A549 (cell line): ENCODE measurements at regions not wholly inside any gene's neighbourhood (a gene's known extent, or its start where the extent isn't known, plus 50 kb on each side); places are given as distances from the start of the nearest gene placed in this dataset.

Experiments used
- ATAC-seq, 2 experiments: fragments of 200-7000 bp in 1 of 2; fragments of >200 bp in 1 of 2; cut with Nextera tagmentation in 1 of 2; cut with Tn5 transposase in 1 of 2; 3 replicates each; pipeline versions ENCODE4 v1.8.0 to v1.9.1; 2018 to 2020; ENCODE audit warnings: mild to moderate bottlenecking in 1 of 2, moderate library complexity in 1 of 2
- CTCF ChIA-PET: fragments of 300-600 bp; sonication (Branson Sonifier 250); formaldehyde crosslinking; extraction: SDS; loops from one replicate; lab custom pipeline; 2021; ENCODE audit warnings: antibody characterized with exemption, inconsistent platforms; lab: Yijun Ruan, JAX
- POLR2A ChIA-PET: fragments of 350-600 bp; formaldehyde crosslinking; extraction: SDS; loops from one replicate; lab custom pipeline; 2021; ENCODE audit warnings: antibody characterized with exemption, inconsistent platforms; lab: Yijun Ruan, JAX
- DNase-seq, 2 experiments: peaks; one replicate each; pipeline versions ENCODE4 v3.0.0 to v3.0.0-alpha.2; 2011 to 2016; ENCODE audit warnings: low read depth in 1 of 2, low spot score in 1 of 2
- FAIRE-seq: peaks from 2 replicates; lab custom pipeline; 2011; peaks lifted over from hg19 to GRCh38; lab: Jason Lieb, UNC
- H3K27ac ChIP-seq, 2 experiments: fragments of >200 bp; sonication (Bioruptor Twin); formaldehyde crosslinking; 3 replicates each; pipeline ENCODE4 v1.5.1; 2016 to 2017
- H3K4me1 ChIP-seq: fragments of >200 bp; sonication (Bioruptor Twin); formaldehyde crosslinking; 3 replicates; pipeline ENCODE4 v1.6.1; 2016
- H3K4me2 ChIP-seq: fragments of >200 bp; sonication (Bioruptor Twin); formaldehyde crosslinking; 3 replicates; pipeline ENCODE4 v1.6.1; 2016
- H3K4me3 ChIP-seq: fragments of >200 bp; sonication (Bioruptor Twin); formaldehyde crosslinking; 3 replicates; pipeline ENCODE4 v1.5.1; 2016
- H3K9me3 ChIP-seq: fragments of >200 bp; sonication (Bioruptor Twin); formaldehyde crosslinking; 3 replicates; pipeline ENCODE4 v1.6.1; 2016
- BCL3 ChIP-seq: fragments of >200 bp; sonication (Bioruptor Twin); formaldehyde crosslinking; IDR thresholded peaks from 3 replicates; pipeline ENCODE4 v1.6.1; 2016
- CBX2 ChIP-seq: fragments of 200-600 bp; sonication (generic); IDR thresholded peaks from 2 replicates; pipeline ENCODE4 v1.6.1; 2016; ENCODE audit warnings: low read depth, mild to moderate bottlenecking, borderline replicate concordance
- CHD2 ChIP-seq: fragments of 150-350 bp; IDR thresholded peaks from 2 replicates; pipeline ENCODE4 v1.6.1; 2014; ENCODE audit warnings: low read length; ENCODE audit not compliant: partially characterized antibody
- CHD4 ChIP-seq: fragments of 200-600 bp; sonication (generic); IDR thresholded peaks from 2 replicates; pipeline ENCODE4 v1.6.1; 2016; ENCODE audit warnings: antibody characterized with exemption, mild to moderate bottlenecking, borderline replicate concordance
- EHMT2 ChIP-seq: fragments of 200-600 bp; sonication (generic); IDR thresholded peaks from 2 replicates; pipeline ENCODE4 v1.6.1; 2016; ENCODE audit warnings: antibody characterized with exemption, low read depth, mild to moderate bottlenecking, moderate library complexity
- EP300 ChIP-seq, 2 experiments: fragments of >200 bp; sonication (Bioruptor Twin); formaldehyde crosslinking; IDR thresholded peaks; 2 replicates in 1 of 2; 3 replicates in 1 of 2; pipeline ENCODE4 v1.6.1; 2016 to 2017
- FOSB ChIP-seq: fragments of 250-450 bp; sonication (Bioruptor Pico); IDR thresholded peaks from 2 replicates; pipeline ENCODE4 v1.5.0; 2020; ENCODE audit warnings: mild to moderate bottlenecking, moderate library complexity
- FOSL2 ChIP-seq, 2 experiments: fragments of 450-650 bp in 1 of 2; fragments of >200 bp in 1 of 2; sonication (Bioruptor Twin) in 1 of 2; formaldehyde crosslinking; IDR thresholded peaks; 2 replicates each; pipeline versions ENCODE4 v1.5.0 to v1.6.1; 2016 to 2020; ENCODE audit warnings: mild to moderate bottlenecking in 1 of 2, moderate library complexity in 1 of 2
- HEYL ChIP-seq: fragments of 250-450 bp; sonication (Bioruptor Pico); IDR thresholded peaks from 2 replicates; pipeline ENCODE4 v1.8.0; 2021; ENCODE audit warnings: mild to moderate bottlenecking, moderate library complexity
- HOXA7 ChIP-seq: fragments of 250-450 bp; sonication (Bioruptor Pico); IDR thresholded peaks from 2 replicates; pipeline ENCODE4 v1.5.0; 2020; ENCODE audit warnings: mild to moderate bottlenecking, moderate library complexity
- HOXB13 ChIP-seq: fragments of 250-450 bp; sonication (Bioruptor Pico); IDR thresholded peaks from 2 replicates; pipeline ENCODE4 v1.5.0; 2020; ENCODE audit warnings: low read depth, mild to moderate bottlenecking, moderate library complexity
- KDM1A ChIP-seq: fragments of 200-600 bp; sonication (generic); IDR thresholded peaks from 2 replicates; pipeline ENCODE4 v1.6.1; 2016; ENCODE audit warnings: low read depth, mild to moderate bottlenecking
- KDM5A ChIP-seq: fragments of 200-600 bp; sonication (generic); IDR thresholded peaks from 2 replicates; pipeline ENCODE4 v1.6.1; 2016; ENCODE audit warnings: antibody characterized with exemption, mild to moderate bottlenecking
- MAX ChIP-seq: IDR thresholded peaks from 2 replicates; pipeline ENCODE4 v1.6.1; 2012
- MYC ChIP-seq: IDR thresholded peaks from 2 replicates; pipeline ENCODE4 v1.6.1; 2012; ENCODE audit warnings: mild to moderate bottlenecking, inconsistent platforms, low read length, improper control_type of control experiment, borderline replicate concordance
- POLR2A ChIP-seq: IDR thresholded peaks from 2 replicates; pipeline ENCODE4 v1.6.1; 2012; ENCODE audit warnings: mild to moderate bottlenecking, low read length
- POLR2AphosphoS2 ChIP-seq: conservative IDR thresholded peaks from 2 replicates; pipeline ENCODE4 v1.6.1; 2012; ENCODE audit warnings: low read length, improper control_type of control experiment, inconsistent platforms
- RAD21 ChIP-seq, 2 experiments: fragments of >200 bp in 1 of 2; sonication (Bioruptor Twin) in 1 of 2; formaldehyde crosslinking in 1 of 2; IDR thresholded peaks in 1 of 2; conservative IDR thresholded peaks in 1 of 2; 2 replicates in 1 of 2; 3 replicates in 1 of 2; pipeline ENCODE4 v1.6.1; 2012 to 2018; ENCODE audit warnings: inconsistent platforms in 1 of 2
- RCOR1 ChIP-seq: fragments of 150-350 bp; IDR thresholded peaks from 2 replicates; pipeline ENCODE4 v1.6.1; 2014; ENCODE audit warnings: antibody characterized with exemption, low read length, low read depth
- RFX5 ChIP-seq: fragments of 450-650 bp; IDR thresholded peaks from 2 replicates; pipeline ENCODE4 v1.7.1; 2014; ENCODE audit warnings: antibody characterized with exemption, mild to moderate bottlenecking, moderate library complexity
- RNF2 ChIP-seq: fragments of 200-600 bp; sonication (generic); IDR thresholded peaks from 2 replicates; pipeline ENCODE4 v1.6.1; 2016; ENCODE audit warnings: low read depth, mild to moderate bottlenecking, antibody characterized with exemption, moderate library complexity, borderline replicate concordance
- SMC3 ChIP-seq: fragments of >200 bp; sonication (Bioruptor Twin); formaldehyde crosslinking; IDR thresholded peaks from 3 replicates; pipeline ENCODE4 v1.6.1; 2018; ENCODE audit warnings: inconsistent platforms
- TFCP2L1 ChIP-seq: fragments of 250-450 bp; sonication (Bioruptor Pico); IDR thresholded peaks from 2 replicates; pipeline ENCODE4 v1.5.0; 2021; ENCODE audit warnings: mild to moderate bottlenecking
- TP53 ChIP-seq: fragments of 250-450 bp; sonication (Bioruptor Pico); IDR thresholded peaks from 2 replicates; pipeline ENCODE4 v1.5.0; 2021; ENCODE audit warnings: mild to moderate bottlenecking, moderate library complexity
- ZFP36 ChIP-seq: fragments of 450-650 bp; IDR thresholded peaks from 2 replicates; pipeline ENCODE4 v1.6.1; 2014; ENCODE audit warnings: borderline replicate concordance; ENCODE audit not compliant: partially characterized antibody
- WGBS: methylation state at CpG from one replicate; pipeline ENCODE4 v1.1.6; 2017; ENCODE audit errors: missing lambda C conversion rate; 5-methylcytosine and 5-hydroxymethylcytosine counted together

- Histone ChIP-seq H3K4me2 (no peak overlapping the region), H3K27ac (no peak overlapping the region), H3K9me3 (no peaks in the 10 kb centered on the region), H3K4me3 (no peak overlapping the region), H3K4me1 (no peaks in the 10 kb centered on the region)
- FAIRE-seq (no peak), DNase-seq (no peak), ATAC-seq (no peak)
- 44% methylated on average over 2 of the region's 2 CpGs for WGBS
- no peak for TF ChIP-seq CHD2
- TF ChIP-seq HEYL (CRISPR knock-in tag) = no peak
- TF ChIP-seq EP300 (IDR thresholded peaks at IDR 0.05) = no peak
- no peak for TF ChIP-seq BCL3
- no peak for TF ChIP-seq HOXB13 (CRISPR knock-in tag)
- no peak for TF ChIP-seq RFX5
- TF ChIP-seq HOXA7 (CRISPR knock-in tag) = no peak
- TF ChIP-seq FOSB (CRISPR knock-in tag) = no peak
- no peak for TF ChIP-seq RCOR1
- no peak for TF ChIP-seq KDM1A
- TF ChIP-seq EHMT2 = no peak
- no peak for TF ChIP-seq TFCP2L1 (CRISPR knock-in tag)
- TF ChIP-seq ZFP36 = no peak
- no peak for TF ChIP-seq TP53 (CRISPR knock-in tag)
- no peak for TF ChIP-seq RAD21 (conservative IDR thresholded peaks at IDR 0.05 in 1 of 2, IDR thresholded peaks at IDR 0.05 in 1 of 2)
- TF ChIP-seq FOSL2 (IDR thresholded peaks at IDR 0.05) = no peak
- TF ChIP-seq FOSL2 (CRISPR knock-in tag; IDR thresholded peaks at IDR 0.05) = no peak
- TF ChIP-seq RNF2 = no peak
- TF ChIP-seq MYC = no peak
- POLR2A ChIA-PET = no interaction called here
- CTCF ChIA-PET = no interaction called here
Measured at GRCh38 chr14:26687301-26687837, 89.5 kb upstream of the NOVA1 start.

GRCh38 chr14:26694521-26694920, 96.7 kb upstream of the NOVA1 start:
- TF ChIP-seq POLR2AphosphoS2 = no peak
- no peak for TF ChIP-seq POLR2A
- TF ChIP-seq MYC = no peak
- no peak for TF ChIP-seq SMC3
- TF ChIP-seq ZFP36 = no peak
- no peak for TF ChIP-seq CHD4
- TF ChIP-seq RNF2 = no peak
- TF ChIP-seq KDM5A = no peak
- no peak for TF ChIP-seq RCOR1
- no peak for TF ChIP-seq MAX
- no peak for TF ChIP-seq KDM1A
- no peak for TF ChIP-seq CBX2
- no peak for TF ChIP-seq FOSB (CRISPR knock-in tag)
- no peak overlapping the region for H3K4me3 ChIP-seq
- no peak overlapping the region for H3K4me2 ChIP-seq
- ATAC-seq (no peak), FAIRE-seq (no peak), DNase-seq (no peak)
- H3K4me1 ChIP-seq = no peaks in the 10 kb centered on the region
- CTCF ChIA-PET = no interaction called here
- H3K9me3 ChIP-seq = no peaks in the 10 kb centered on the region
- POLR2A ChIA-PET = no interaction called here
- H3K27ac ChIP-seq = no peak overlapping the region
